Neural cell (in vitro differentiated cells): ENCODE measurements at regions not wholly inside any gene's neighbourhood (a gene's known extent, or its start where the extent isn't known, plus 50 kb on each side); places are given as distances from the start of the nearest gene placed in this dataset.

Experiments
- CTCF ChIP-seq: fragments of 450-650 bp; IDR thresholded peaks from 2 replicates; pipeline ENCODE4 v1.5.1; 2014; ENCODE audit warnings: antibody characterized with exemption, mild to moderate bottlenecking, moderate library complexity; ENCODE audit not compliant: poor library complexity, severe bottlenecking
- EP300 ChIP-seq: fragments of 450-650 bp; conservative IDR thresholded peaks from 2 replicates; pipeline ENCODE4 v1.6.1; 2014; ENCODE audit warnings: antibody characterized with exemption, mild to moderate bottlenecking, moderate library complexity; ENCODE audit not compliant: poor library complexity, severe bottlenecking
- POLR2AphosphoS5 ChIP-seq: IDR thresholded peaks from 2 replicates; pipeline ENCODE4 v1.6.1; 2012
- RAD21 ChIP-seq: fragments of 450-650 bp; conservative IDR thresholded peaks from 2 replicates; pipeline ENCODE4 v1.6.1; 2014; ENCODE audit warnings: antibody characterized with exemption, mild to moderate bottlenecking, moderate library complexity
- SMC3 ChIP-seq: fragments of 450-650 bp; conservative IDR thresholded peaks from 2 replicates; pipeline ENCODE4 v1.6.1; 2014; ENCODE audit warnings: antibody characterized with exemption, mild to moderate bottlenecking, moderate library complexity; ENCODE audit not compliant: poor library complexity
- TAF1 ChIP-seq: IDR thresholded peaks from 2 replicates; pipeline ENCODE4 v1.6.1; 2012; ENCODE audit warnings: low read depth
- TF ChIP-seq, protein P1 (sequence below): IDR thresholded peaks from 2 replicates; pipeline ENCODE4 v1.6.1; 2012; ENCODE audit warnings: borderline replicate concordance

DNA sequence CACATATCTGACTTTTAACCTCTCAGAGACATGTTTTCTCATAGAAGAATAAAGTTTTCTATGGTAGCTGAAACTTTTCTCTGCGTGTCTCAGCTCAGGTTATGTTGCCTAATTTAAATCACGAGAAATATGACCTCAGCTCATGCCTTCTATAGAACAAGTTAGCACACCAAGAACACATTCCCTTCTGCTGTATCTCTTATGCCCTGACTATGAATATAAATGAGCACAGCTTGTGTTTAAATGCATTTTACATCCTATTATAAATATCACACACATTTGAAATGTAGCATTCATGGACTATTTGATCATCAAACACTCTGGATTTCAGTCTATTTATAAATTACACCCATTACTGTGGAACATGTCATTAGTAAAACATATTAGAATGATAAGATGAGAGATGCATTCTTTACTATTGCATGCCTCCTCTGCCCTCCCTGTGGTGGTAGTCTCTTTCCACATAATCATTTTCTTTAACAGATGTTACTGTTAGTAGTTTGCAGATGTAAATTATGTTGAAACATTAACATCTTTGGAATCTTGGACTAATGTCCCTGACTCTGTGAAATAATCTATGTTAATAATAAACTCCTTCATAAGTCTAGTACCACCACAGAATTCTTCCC is 2044.9 kb upstream of the PCDH20 start:
- TF ChIP-seq RAD21: no peak
- TF ChIP-seq CTCF: no peak
- no peak for TF ChIP-seq EP300
- TF ChIP-seq, protein P1, sequence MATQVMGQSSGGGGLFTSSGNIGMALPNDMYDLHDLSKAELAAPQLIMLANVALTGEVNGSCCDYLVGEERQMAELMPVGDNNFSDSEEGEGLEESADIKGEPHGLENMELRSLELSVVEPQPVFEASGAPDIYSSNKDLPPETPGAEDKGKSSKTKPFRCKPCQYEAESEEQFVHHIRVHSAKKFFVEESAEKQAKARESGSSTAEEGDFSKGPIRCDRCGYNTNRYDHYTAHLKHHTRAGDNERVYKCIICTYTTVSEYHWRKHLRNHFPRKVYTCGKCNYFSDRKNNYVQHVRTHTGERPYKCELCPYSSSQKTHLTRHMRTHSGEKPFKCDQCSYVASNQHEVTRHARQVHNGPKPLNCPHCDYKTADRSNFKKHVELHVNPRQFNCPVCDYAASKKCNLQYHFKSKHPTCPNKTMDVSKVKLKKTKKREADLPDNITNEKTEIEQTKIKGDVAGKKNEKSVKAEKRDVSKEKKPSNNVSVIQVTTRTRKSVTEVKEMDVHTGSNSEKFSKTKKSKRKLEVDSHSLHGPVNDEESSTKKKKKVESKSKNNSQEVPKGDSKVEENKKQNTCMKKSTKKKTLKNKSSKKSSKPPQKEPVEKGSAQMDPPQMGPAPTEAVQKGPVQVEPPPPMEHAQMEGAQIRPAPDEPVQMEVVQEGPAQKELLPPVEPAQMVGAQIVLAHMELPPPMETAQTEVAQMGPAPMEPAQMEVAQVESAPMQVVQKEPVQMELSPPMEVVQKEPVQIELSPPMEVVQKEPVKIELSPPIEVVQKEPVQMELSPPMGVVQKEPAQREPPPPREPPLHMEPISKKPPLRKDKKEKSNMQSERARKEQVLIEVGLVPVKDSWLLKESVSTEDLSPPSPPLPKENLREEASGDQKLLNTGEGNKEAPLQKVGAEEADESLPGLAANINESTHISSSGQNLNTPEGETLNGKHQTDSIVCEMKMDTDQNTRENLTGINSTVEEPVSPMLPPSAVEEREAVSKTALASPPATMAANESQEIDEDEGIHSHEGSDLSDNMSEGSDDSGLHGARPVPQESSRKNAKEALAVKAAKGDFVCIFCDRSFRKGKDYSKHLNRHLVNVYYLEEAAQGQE: no peak
- TF ChIP-seq POLR2AphosphoS5: no peak
- no peak for TF ChIP-seq TAF1
- no peak for TF ChIP-seq SMC3
